Loucy (cell line): ENCODE measurements at regions not wholly inside any gene's neighbourhood (a gene's known extent, or its start where the extent isn't known, plus 50 kb on each side); places are given as distances from the start of the nearest gene placed in this dataset.

Experiments
- EZH2phosphoT487 ChIP-seq: fragments of 200-600 bp; IDR thresholded peaks from 2 replicates; pipeline ENCODE4 v1.6.1; 2018; ENCODE audit warnings: antibody characterized with exemption, mild to moderate bottlenecking, moderate library complexity, borderline replicate concordance
- TF ChIP-seq, protein P1 (sequence below): fragments of 200-600 bp; sonication (generic); conservative IDR thresholded peaks from 2 replicates; pipeline ENCODE4 v1.5.1; 2014; ENCODE audit warnings: mild to moderate bottlenecking, antibody characterized with exemption, low read length

DNA sequence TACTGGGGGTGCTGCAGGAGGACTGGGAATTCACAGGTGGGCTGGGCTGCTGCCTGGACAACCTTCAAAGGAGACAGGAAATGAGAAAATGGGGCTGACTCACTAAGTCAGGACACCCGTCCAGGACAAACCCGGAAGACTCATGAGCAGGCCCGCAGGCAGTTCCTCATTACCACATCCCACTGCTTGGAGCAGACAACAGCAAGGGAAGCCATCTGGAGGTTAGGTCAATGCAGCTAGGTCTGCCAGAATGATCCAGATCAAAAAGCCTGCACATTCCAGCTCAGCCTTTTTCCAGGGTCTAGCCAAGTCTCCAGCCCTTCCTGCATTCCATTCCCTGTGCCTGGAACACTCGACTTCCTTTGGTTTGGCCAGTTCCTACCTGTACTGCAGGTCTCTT lies 536.5 kb upstream of the CDH11 start:
- TF ChIP-seq, protein P1, sequence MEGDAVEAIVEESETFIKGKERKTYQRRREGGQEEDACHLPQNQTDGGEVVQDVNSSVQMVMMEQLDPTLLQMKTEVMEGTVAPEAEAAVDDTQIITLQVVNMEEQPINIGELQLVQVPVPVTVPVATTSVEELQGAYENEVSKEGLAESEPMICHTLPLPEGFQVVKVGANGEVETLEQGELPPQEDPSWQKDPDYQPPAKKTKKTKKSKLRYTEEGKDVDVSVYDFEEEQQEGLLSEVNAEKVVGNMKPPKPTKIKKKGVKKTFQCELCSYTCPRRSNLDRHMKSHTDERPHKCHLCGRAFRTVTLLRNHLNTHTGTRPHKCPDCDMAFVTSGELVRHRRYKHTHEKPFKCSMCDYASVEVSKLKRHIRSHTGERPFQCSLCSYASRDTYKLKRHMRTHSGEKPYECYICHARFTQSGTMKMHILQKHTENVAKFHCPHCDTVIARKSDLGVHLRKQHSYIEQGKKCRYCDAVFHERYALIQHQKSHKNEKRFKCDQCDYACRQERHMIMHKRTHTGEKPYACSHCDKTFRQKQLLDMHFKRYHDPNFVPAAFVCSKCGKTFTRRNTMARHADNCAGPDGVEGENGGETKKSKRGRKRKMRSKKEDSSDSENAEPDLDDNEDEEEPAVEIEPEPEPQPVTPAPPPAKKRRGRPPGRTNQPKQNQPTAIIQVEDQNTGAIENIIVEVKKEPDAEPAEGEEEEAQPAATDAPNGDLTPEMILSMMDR, result no peak
- no peak for TF ChIP-seq EZH2phosphoT487
